NB4 (cell line): ENCODE measurements at regions not wholly inside any gene's neighbourhood (a gene's known extent, or its start where the extent isn't known, plus 50 kb on each side); places are given as distances from the start of the nearest gene placed in this dataset.

Source experiments
- DNase-seq: peaks from one replicate; pipeline ENCODE4 v3.0.0; 2010; ENCODE audit warnings: low read depth
- H3K4me3 ChIP-seq: one replicate; pipeline ENCODE4 v1.5.1; 2011; ENCODE audit warnings: mild to moderate bottlenecking, low read depth, low read length, moderate library complexity
- MYC ChIP-seq: IDR thresholded peaks from 2 replicates; pipeline ENCODE4 v1.6.1; 2011; ENCODE audit warnings: low read depth, low read length
- POLR2A ChIP-seq: IDR thresholded peaks from 2 replicates; pipeline ENCODE4 v1.6.1; 2011; ENCODE audit warnings: mild to moderate bottlenecking; ENCODE audit not compliant: insufficient read length; ENCODE audit errors: extremely low read depth
- TF ChIP-seq, protein P1 (sequence below): IDR thresholded peaks from one replicate; pipeline ENCODE4 v1.5.1; 2012; ENCODE audit warnings: low read depth, low read length
- TF ChIP-seq, protein P2 (sequence below): IDR thresholded peaks from 2 replicates; pipeline ENCODE4 v1.6.1; 2011; ENCODE audit warnings: low read depth, low read length

DNA sequence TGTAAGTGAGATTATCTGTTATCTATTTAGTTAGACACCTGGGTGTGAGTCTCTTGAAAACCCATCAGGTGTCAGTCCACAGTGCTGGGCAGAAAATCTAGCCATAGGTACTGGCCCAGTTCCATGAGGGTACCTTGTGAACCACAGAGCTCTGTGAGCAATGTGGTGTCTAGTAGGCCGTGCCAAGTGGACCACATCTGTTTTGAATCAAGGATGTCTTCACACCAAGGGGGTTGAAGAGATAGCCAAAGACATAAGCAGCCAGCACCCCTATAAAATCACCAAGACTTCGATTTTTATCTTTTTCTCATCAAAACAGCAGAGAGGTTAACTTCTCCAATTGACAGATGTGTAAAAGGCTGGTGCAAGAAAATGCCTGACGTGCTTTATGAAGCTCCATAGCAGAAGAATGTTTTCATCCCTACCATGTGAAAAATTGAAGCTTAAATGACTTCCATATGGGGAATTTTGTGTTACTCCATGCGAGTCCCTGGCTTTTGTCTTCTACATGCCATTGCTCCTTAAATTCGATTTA, 368.7 kb downstream of the HAO1 start:
- H3K4me3 ChIP-seq = no peak overlapping the region
- TF ChIP-seq, protein P1, sequence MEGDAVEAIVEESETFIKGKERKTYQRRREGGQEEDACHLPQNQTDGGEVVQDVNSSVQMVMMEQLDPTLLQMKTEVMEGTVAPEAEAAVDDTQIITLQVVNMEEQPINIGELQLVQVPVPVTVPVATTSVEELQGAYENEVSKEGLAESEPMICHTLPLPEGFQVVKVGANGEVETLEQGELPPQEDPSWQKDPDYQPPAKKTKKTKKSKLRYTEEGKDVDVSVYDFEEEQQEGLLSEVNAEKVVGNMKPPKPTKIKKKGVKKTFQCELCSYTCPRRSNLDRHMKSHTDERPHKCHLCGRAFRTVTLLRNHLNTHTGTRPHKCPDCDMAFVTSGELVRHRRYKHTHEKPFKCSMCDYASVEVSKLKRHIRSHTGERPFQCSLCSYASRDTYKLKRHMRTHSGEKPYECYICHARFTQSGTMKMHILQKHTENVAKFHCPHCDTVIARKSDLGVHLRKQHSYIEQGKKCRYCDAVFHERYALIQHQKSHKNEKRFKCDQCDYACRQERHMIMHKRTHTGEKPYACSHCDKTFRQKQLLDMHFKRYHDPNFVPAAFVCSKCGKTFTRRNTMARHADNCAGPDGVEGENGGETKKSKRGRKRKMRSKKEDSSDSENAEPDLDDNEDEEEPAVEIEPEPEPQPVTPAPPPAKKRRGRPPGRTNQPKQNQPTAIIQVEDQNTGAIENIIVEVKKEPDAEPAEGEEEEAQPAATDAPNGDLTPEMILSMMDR = no peak
- no peak for DNase-seq

DNA sequence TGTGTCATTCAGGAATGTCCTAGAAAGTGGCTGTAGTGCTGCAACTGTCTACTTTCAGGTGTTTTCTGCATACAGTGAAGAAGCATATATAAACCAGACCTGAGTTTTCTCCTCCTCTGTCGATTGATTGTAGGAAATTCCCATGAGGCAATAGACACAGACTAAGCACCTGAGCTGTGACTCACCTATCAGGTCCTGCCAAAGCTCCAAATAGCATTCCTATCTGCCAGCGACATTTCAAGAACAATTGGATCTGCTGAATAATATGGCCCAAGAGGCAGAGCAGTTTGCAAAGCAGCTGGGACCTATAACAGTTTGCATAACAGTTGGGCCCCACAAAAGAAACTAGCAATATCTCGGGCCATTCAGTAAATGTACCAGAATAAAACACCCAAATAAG, 360.4 kb downstream of the HAO1 start:
- DNase-seq = no peak
- H3K4me3 ChIP-seq = no peak overlapping the region
- TF ChIP-seq, protein P1 = no peak
- TF ChIP-seq POLR2A (no peak), MYC (no peak)
- TF ChIP-seq, protein P2, sequence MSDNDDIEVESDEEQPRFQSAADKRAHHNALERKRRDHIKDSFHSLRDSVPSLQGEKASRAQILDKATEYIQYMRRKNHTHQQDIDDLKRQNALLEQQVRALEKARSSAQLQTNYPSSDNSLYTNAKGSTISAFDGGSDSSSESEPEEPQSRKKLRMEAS = no peak

DNA sequence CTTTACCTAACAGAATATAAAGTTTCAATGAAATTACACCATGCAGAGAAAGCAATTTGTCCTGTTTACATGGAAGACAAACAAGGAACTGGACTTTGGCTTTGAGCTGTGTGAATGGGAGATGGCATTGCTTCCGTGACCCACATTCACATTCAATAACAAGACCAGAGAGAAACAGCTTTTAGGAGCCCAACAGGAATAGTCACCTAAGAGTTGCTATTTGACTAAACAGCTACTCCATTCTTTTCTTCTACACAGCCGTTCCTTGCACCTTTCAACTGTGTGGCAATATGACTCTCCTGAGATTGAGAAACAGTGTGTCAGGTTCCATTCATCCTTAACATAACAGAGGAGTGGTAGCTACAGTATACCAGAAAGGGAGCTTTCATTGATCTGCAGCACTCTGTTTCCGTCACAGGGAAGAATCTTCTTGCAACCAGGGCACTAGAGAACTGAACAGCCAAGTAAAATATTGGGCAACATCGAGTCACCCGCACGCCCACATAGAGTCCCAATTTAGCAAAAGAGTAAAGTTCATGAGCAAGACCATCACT, 355.1 kb downstream of the HAO1 start:
- no peak for TF ChIP-seq MYC
- TF ChIP-seq, protein P2 = no peak
- TF ChIP-seq, protein P1 = no peak
- TF ChIP-seq POLR2A = no peak
- H3K4me3 ChIP-seq = no peak overlapping the region
- no peak for DNase-seq

DNA sequence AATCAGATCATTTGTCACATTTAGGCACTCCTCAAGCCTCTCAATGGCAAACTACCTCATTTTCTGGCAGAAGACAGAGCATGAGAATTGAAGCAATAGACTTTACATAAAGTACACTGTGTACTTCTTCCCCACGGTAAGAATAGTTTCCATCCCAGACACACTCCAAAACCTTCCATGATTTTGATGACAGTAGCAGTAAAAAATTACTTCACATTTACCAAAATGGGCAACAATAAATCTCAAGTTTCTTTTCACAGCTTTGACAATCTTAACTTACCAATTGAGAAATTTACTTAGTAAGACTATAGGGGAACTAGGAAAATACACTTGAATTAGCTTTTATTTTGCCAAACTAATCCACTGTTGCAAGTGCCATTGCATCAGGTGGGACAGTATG, 353.8 kb downstream of the HAO1 start:
- DNase-seq = no peak
- TF ChIP-seq, protein P2 = no peak
- TF ChIP-seq POLR2A (no peak), MYC (no peak)
- TF ChIP-seq, protein P1 = no peak
- no peak overlapping the region for H3K4me3 ChIP-seq

DNA sequence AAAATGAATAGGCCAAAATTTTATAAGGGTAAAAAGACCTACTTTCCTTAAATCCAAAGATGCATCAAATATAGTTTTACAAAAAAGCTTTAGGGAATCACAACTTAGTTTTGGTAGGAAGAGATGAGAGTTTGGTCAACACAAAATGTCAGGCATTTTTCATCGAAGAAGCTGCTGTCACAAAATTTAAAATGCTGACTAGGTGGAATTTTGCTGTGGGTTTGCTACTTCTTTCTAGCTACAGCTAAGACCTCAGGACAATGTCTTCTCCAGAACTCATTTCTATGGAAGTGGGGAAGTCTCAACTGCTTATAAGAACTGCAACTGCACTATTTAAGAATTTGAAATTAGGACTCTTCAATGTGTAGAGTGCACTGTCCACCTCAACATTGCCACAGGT, 351.1 kb downstream of the HAO1 start:
- no peak for TF ChIP-seq MYC
- TF ChIP-seq, protein P2 = no peak
- no peak for TF ChIP-seq POLR2A
- TF ChIP-seq, protein P1 = no peak
- H3K4me3 ChIP-seq = no peak overlapping the region
- no peak for DNase-seq

DNA sequence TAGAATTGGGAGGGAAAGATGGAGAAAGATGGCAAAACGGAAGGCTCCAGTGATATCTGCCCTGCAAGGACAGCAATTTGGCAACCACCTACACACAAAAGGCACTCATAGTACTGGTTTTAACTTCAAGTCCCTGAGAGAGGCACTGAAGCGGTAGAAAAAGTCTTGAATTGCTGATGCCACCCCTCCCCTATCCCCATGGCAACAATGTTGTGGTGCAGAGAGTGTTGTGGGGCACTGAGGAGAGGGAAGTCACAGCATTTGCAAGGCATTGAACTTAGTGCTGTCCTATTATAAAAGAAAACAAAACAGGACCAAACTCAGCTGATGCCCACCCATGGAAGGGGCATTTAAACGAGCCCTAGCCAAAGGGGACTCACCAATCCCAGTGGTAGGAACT, 343.7 kb downstream of the HAO1 start:
- DNase-seq = no peak
- H3K4me3 ChIP-seq = no peak overlapping the region
- TF ChIP-seq, protein P2 = no peak
- TF ChIP-seq MYC (no peak), POLR2A (no peak)
- TF ChIP-seq, protein P1 = no peak
